IMR-90 (cell line): ENCODE measurements at regions not wholly inside any gene's neighbourhood (a gene's known extent, or its start where the extent isn't known, plus 50 kb on each side); places are given as distances from the start of the nearest gene placed in this dataset.

Experiments
- ATAC-seq: fragments of 200-7000 bp; cut with Tn5 transposase; 2 replicates; pipeline ENCODE4 v1.9.1; 2020; ENCODE audit warnings: low read depth, mild to moderate bottlenecking, moderate library complexity
- BruUV-seq: library from RNA; stranded (reverse); fragments of 400-500 nt; replicated peaks from 2 replicates; lab custom pipeline; 2021; lab: Mats Ljungman, UMichigan
- CTCF ChIA-PET: fragments of 300-600 bp; formaldehyde crosslinking; extraction: SDS; loops from one replicate; lab custom pipeline; 2021; ENCODE audit warnings: antibody characterized with exemption; lab: Yijun Ruan, JAX
- POLR2A ChIA-PET: fragments of 300-600 bp; sonication (Branson Sonifier 250); formaldehyde crosslinking; loops from one replicate; lab custom pipeline; 2022; ENCODE audit warnings: antibody characterized with exemption; ENCODE audit not compliant: unreplicated experiment; lab: Charles Lee
- DNase-seq: peaks from one replicate; pipeline ENCODE4 v3.0.0; 2013
- H2AFZ ChIP-seq: replicated peaks from 2 replicates; pipeline ENCODE3; 2013; ENCODE audit warnings: low read length, mild to moderate bottlenecking; ENCODE audit not compliant: poor library complexity
- H2AK5ac ChIP-seq: 2 replicates; pipeline ENCODE4 v1.6.1; 2013; ENCODE audit warnings: low read depth, low read length, inconsistent platforms
- H2AK9ac ChIP-seq: replicated peaks from 2 replicates; pipeline ENCODE3; 2013; ENCODE audit warnings: mild to moderate bottlenecking, low read depth, low read length, moderate library complexity; ENCODE audit not compliant: poor library complexity
- H2BK120ac ChIP-seq: 2 replicates; pipeline ENCODE4 v1.6.1; 2013; ENCODE audit warnings: low read depth, low read length, inconsistent platforms
- H2BK15ac ChIP-seq: 3 replicates; pipeline ENCODE4 v1.6.1; 2013; ENCODE audit warnings: low read depth, low read length, inconsistent platforms
- H2BK20ac ChIP-seq: 2 replicates; pipeline ENCODE4 v1.6.1; 2013; ENCODE audit warnings: low read depth, mild to moderate bottlenecking, inconsistent platforms, low read length, moderate library complexity
- H2BK5ac ChIP-seq: 2 replicates; pipeline ENCODE4 v1.6.1; 2013; ENCODE audit warnings: mild to moderate bottlenecking, low read depth, low read length, inconsistent platforms; ENCODE audit not compliant: poor library complexity, severe bottlenecking
- H3K14ac ChIP-seq: replicated peaks from 2 replicates; pipeline ENCODE4 v1.6.1; 2013; ENCODE audit warnings: low read depth, low read length, inconsistent platforms
- H3K18ac ChIP-seq: 2 replicates; pipeline ENCODE4 v1.6.1; 2013; ENCODE audit warnings: low read depth, low read length, control low read depth
- H3K23ac ChIP-seq: 2 replicates; pipeline ENCODE4 v1.6.1; 2013; ENCODE audit warnings: low read depth, low read length, inconsistent platforms
- H3K27ac ChIP-seq: 2 replicates; pipeline ENCODE4 v1.5.1; 2013; ENCODE audit warnings: mild to moderate bottlenecking, control low read depth, low read length; ENCODE audit not compliant: insufficient read depth
- H3K27me3 ChIP-seq: 2 replicates; pipeline ENCODE4 v1.6.1; 2013; ENCODE audit warnings: low read length; ENCODE audit not compliant: control insufficient read depth, insufficient read depth
- H3K36me3 ChIP-seq: 2 replicates; pipeline ENCODE4 v1.6.1; 2013; ENCODE audit warnings: low read length, mixed read lengths; ENCODE audit not compliant: control insufficient read depth, insufficient read depth
- H3K4ac ChIP-seq: 2 replicates; pipeline ENCODE4 v1.6.1; 2013; ENCODE audit warnings: low read depth, low read length, inconsistent platforms
- H3K4me1 ChIP-seq: 2 replicates; pipeline ENCODE4 v1.6.1; 2013; ENCODE audit warnings: low read length, mixed read lengths; ENCODE audit not compliant: control insufficient read depth, insufficient read depth
- H3K4me2 ChIP-seq: 2 replicates; pipeline ENCODE4 v1.6.1; 2013; ENCODE audit warnings: low read depth, mild to moderate bottlenecking, control low read depth, low read length, moderate library complexity
- H3K4me3 ChIP-seq: 2 replicates; pipeline ENCODE4 v1.5.1; 2013; ENCODE audit warnings: low read depth, mild to moderate bottlenecking, control low read depth, low read length, moderate library complexity; ENCODE audit not compliant: insufficient read depth
- H3K56ac ChIP-seq: 2 replicates; pipeline ENCODE4 v1.6.1; 2013; ENCODE audit warnings: low read length, inconsistent platforms; ENCODE audit not compliant: insufficient read depth; ENCODE audit errors: extremely low read depth
- H3K79me1 ChIP-seq, 2 experiments: 2 replicates each; pipeline ENCODE4 v1.6.1; 2013; ENCODE audit warnings: low read length in 2 of 2, inconsistent platforms in 1 of 2, low read depth in 1 of 2
- H3K9ac ChIP-seq: 2 replicates; pipeline ENCODE4 v1.6.1; 2013; ENCODE audit warnings: low read depth, low read length, control low read depth
- H3K9me1 ChIP-seq: 2 replicates; pipeline ENCODE4 v1.6.1; 2013; ENCODE audit warnings: low read length, inconsistent platforms; ENCODE audit not compliant: insufficient read depth
- H3K9me3 ChIP-seq: 2 replicates; pipeline ENCODE4 v1.6.1; 2013; ENCODE audit warnings: low read length; ENCODE audit not compliant: control insufficient read depth, insufficient read depth
- H4K20me1 ChIP-seq: 2 replicates; pipeline ENCODE4 v1.6.1; 2013; ENCODE audit warnings: low read length, inconsistent platforms; ENCODE audit not compliant: insufficient read depth
- H4K5ac ChIP-seq: 2 replicates; pipeline ENCODE4 v1.6.1; 2013; ENCODE audit warnings: mild to moderate bottlenecking, low read depth, low read length, control low read depth
- H4K8ac ChIP-seq, 2 experiments: 2 replicates each; pipeline ENCODE4 v1.6.1; 2013; ENCODE audit warnings: low read depth in 2 of 2, low read length in 2 of 2, control low read depth in 1 of 2, inconsistent platforms in 1 of 2
- H4K91ac ChIP-seq: 2 replicates; pipeline ENCODE4 v1.6.1; 2013; ENCODE audit warnings: low read depth, low read length, inconsistent platforms; ENCODE audit not compliant: insufficient read depth
- NFE2L2 ChIP-seq: fragments of 150-350 bp; IDR thresholded peaks from 2 replicates; pipeline ENCODE4 v1.6.1; 2016; ENCODE audit warnings: low read depth, mild to moderate bottlenecking, low read length
- WGBS, 2 experiments: methylation state at CpG; one replicate each; pipeline versions ENCODE4 v1.1.5 to v1.1.7; 2013; ENCODE audit warnings: missing lambda C conversion rate in 2 of 2; ENCODE audit not compliant: insufficient read length in 1 of 2; ENCODE audit errors: extremely low coverage in 2 of 2; 5-methylcytosine and 5-hydroxymethylcytosine counted together
- dilution Hi-C: fragments of 300-500 bp; cut with HindIII; formaldehyde crosslinking; loops from one replicate; pipeline ENCODE4 v1.14.3; 2018; ENCODE audit warnings: low sequenced_read_pairs; ENCODE audit not compliant: unreplicated experiment
- in situ Hi-C: fragments of 300-500 bp; cut with MboI; formaldehyde crosslinking; loops from 3 replicates; pipeline ENCODE4 v1.14.3; 2019; ENCODE audit warnings: low sequenced_read_pairs, inconsistent platforms, mixed read lengths
- intact Hi-C: fragments of 100-400 bp; cut with micrococcal nuclease; formaldehyde crosslinking; loops from 2 replicates; pipeline ENCODE4 v1.10.0; 2022

DNA sequence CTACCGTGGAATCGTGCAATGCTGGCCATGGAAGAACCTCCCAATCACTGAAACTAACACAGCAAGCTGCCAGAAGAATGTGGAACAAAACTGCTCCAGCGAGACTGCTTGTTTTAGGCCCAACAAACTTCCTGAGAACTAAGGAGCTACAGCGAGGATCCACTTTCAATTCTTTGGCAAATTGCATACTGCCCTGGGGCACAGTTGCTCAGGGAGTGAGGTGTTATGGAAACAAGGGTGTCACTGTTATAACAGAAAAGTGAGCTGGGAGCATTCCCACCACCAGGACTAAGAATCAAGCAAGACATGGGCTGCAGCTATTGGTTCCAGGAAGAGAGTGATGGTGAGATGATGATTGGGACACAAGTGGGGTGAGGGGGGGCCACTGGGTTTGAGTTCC lies 1606.1 kb upstream of the FLRT2 start:
- no peak overlapping the region for H3K4me2 ChIP-seq
- H2BK5ac ChIP-seq = no peak overlapping the region
- no peak overlapping the region for H3K27ac ChIP-seq
- intact Hi-C loops (no loop called here), dilution Hi-C loops (no loop called here), in situ Hi-C loops (no loop called here)
- H2BK20ac ChIP-seq = no peak overlapping the region
- no peak overlapping the region for H2BK120ac ChIP-seq
- ATAC-seq (no peak), DNase-seq (no peak)
- H3K23ac ChIP-seq = no peak overlapping the region
- H3K14ac ChIP-seq = no peak overlapping the region
- H3K9me1 ChIP-seq = no peaks in the 10 kb centered on the region
- no peak overlapping the region for H3K18ac ChIP-seq
- H3K4ac ChIP-seq = no peak overlapping the region
- H2AFZ ChIP-seq = no peak overlapping the region
- no peaks in the 10 kb centered on the region for H3K36me3 ChIP-seq
- H3K9me3 ChIP-seq = no peaks in the 10 kb centered on the region
- no peak overlapping the region for H4K91ac ChIP-seq
- H3K27me3 ChIP-seq = no peaks in the 10 kb centered on the region
- no peak overlapping the region for H3K4me3 ChIP-seq
- no peak overlapping the region for H2BK15ac ChIP-seq
- no peaks in the 10 kb centered on the region for H3K4me1 ChIP-seq
- BruUV-seq = no TSS peak
- H4K20me1 ChIP-seq = no peaks in the 10 kb centered on the region
- WGBS, 2 experiments = no CpG with 5 or more reads among the region's 4 CpGs
- H3K79me1 ChIP-seq = no peaks in the 10 kb centered on the region
- H4K8ac ChIP-seq = no peak overlapping the region
- no peak overlapping the region for H4K5ac ChIP-seq
- no peak overlapping the region for H3K56ac ChIP-seq
- no peak for TF ChIP-seq NFE2L2
- ChIA-PET POLR2A (no interaction called here), CTCF (no interaction called here)
- H2AK5ac ChIP-seq = no peak overlapping the region
- H3K9ac ChIP-seq = no peak overlapping the region
- H2AK9ac ChIP-seq = no peak overlapping the region
